ENCODE measurements at regions not wholly inside any gene's neighbourhood (a gene's known extent, or its start where the extent isn't known, plus 50 kb on each side); places are given as distances from the start of the nearest gene placed in this dataset.

DNA sequence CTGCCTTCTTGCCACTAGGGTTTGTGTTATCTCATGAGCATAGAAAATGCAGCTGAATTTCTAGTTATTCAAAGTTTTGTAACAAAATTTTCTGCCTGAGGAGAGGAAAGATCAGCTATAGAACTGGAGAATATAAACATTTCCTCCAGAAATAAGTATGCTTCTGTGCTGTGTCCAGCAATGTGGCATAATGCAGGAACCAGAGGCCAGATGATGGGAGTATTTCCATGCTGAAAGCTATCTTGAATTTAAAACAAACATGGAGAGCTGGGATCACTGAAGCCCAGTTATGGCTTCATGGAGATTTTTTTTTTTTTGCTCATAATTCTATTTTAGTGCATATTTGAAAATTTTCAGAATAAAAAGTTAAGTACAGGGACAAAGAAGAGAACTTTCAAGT lies 608.2 kb downstream of the SOX6 start:
- TF ChIP-seq, protein P1, sequence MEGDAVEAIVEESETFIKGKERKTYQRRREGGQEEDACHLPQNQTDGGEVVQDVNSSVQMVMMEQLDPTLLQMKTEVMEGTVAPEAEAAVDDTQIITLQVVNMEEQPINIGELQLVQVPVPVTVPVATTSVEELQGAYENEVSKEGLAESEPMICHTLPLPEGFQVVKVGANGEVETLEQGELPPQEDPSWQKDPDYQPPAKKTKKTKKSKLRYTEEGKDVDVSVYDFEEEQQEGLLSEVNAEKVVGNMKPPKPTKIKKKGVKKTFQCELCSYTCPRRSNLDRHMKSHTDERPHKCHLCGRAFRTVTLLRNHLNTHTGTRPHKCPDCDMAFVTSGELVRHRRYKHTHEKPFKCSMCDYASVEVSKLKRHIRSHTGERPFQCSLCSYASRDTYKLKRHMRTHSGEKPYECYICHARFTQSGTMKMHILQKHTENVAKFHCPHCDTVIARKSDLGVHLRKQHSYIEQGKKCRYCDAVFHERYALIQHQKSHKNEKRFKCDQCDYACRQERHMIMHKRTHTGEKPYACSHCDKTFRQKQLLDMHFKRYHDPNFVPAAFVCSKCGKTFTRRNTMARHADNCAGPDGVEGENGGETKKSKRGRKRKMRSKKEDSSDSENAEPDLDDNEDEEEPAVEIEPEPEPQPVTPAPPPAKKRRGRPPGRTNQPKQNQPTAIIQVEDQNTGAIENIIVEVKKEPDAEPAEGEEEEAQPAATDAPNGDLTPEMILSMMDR (IDR thresholded peaks at IDR 0.05): no peak
- ATAC-seq (ENCODE audit: low FRiP score): no peak
- no peak for DNase-seq (ENCODE audit: low spot score)

DNA sequence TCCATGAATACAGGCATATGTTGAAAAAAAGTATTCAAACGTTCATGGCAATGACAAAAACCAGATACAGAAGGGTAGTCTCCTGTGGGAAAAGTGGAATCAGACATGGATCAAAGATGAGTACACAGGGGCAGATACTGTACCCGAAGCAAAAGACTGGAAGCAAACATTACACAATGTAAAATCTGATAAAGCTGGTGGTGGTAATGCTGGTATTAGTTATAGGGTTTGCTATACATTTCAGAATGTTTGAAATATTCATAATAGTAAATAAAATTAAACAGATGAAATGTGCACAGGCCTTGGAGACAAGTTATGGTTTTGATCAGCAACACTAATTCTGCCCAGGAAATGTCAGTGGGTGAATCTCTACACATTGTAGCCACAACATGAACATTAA lies 607.6 kb downstream of the SOX6 start:
- ATAC-seq (ENCODE audit: low FRiP score) (no peak), DNase-seq (ENCODE audit: low spot score) (no peak)
- TF ChIP-seq, protein P1 (IDR thresholded peaks at IDR 0.05): no peak

DNA sequence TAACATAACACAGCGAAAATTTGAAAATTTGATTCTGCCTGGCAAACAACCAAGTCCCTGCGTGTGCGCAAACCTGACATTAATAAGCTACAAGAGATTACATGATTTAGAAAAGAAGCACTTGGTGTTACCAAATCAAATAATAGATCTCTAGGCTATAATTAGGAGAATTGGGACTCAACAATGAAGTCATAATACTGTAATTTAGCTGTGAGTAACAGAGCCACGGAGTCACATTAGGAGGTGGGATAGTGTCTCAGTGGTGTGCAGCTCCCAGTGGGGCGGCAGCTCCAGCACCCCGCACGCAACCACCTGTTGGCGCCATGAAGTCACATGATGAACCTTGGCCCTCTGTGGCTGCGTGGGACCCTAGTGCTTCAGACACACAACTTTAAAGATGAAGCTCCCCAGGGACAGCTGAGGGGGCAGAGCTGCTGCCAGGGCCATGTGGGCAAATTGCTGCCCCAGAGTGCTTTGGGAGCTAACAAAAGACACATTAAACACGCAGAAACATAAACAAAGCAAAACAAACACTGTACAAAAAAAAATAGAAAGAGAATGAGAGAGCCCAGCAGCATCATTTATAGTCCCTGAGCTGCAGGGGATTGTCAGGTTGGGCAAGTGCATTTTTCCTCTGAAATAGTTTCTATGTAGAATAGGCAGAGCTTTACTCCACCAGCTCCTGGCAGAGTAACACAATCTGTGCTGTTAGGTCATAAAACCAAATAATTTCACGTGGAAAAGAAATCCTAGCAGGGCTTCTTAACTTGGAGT lies 605.6 kb downstream of the SOX6 start:
- DNase-seq (ENCODE audit: low spot score) (no peak), ATAC-seq (ENCODE audit: low FRiP score) (no peak)
- TF ChIP-seq, protein P1 (IDR thresholded peaks at IDR 0.05): no peak

DNA sequence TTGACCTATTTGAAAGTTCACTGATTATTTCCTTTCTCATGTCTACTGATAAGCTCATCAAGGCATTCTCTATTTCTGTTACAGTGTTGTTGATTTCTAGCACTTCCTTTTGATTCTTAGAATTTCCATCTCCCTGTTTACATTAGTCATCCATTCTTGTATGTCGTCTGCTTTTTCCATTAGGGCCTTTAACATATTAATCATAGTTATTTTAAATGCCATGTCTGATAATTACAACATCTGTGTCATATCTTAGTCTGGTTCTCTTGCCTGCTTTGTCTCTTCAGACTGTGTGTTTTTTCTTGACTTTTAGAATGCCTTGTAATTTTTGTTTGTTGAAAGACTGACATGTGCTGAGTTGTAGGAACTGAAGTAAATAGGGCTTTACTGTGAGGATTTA lies 602.1 kb downstream of the SOX6 start:
- TF ChIP-seq, protein P1 (IDR thresholded peaks at IDR 0.05): no peak
- DNase-seq (ENCODE audit: low spot score): no peak
- no peak for ATAC-seq (ENCODE audit: low FRiP score)

DNA sequence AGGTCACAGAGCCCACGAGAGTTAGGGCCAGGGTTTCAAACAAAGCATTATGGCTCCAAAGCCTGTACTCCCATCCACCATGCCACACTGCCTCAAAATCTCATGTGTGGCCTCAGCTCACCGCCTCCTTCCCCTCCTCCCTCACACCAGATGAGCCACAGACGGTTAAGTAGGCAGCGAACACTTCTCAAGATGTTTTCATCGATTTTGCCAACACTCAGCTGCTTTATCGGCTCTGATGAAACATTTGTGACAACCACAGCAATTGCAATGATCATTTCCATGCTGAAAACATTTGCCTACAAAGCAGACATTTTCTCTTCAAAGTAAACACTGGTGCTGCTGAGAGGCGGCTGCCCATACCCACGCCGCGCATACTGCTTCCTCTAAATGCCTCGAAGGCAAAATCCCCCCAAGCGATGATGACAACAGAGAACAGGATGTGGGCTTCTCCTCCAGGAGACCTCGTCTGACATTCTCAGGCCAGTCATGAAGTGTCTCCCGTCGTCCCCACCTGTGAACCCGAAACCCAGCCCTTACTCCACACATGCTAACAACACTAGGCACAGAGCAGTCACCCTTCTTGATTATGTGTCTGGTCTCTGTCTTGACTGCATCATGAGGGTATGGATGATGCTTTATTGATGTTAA lies 599.2 kb downstream of the SOX6 start:
- DNase-seq (ENCODE audit: low spot score) (no peak), ATAC-seq (ENCODE audit: low FRiP score) (no peak)
- TF ChIP-seq, protein P1 (IDR thresholded peaks at IDR 0.05): no peak

DNA sequence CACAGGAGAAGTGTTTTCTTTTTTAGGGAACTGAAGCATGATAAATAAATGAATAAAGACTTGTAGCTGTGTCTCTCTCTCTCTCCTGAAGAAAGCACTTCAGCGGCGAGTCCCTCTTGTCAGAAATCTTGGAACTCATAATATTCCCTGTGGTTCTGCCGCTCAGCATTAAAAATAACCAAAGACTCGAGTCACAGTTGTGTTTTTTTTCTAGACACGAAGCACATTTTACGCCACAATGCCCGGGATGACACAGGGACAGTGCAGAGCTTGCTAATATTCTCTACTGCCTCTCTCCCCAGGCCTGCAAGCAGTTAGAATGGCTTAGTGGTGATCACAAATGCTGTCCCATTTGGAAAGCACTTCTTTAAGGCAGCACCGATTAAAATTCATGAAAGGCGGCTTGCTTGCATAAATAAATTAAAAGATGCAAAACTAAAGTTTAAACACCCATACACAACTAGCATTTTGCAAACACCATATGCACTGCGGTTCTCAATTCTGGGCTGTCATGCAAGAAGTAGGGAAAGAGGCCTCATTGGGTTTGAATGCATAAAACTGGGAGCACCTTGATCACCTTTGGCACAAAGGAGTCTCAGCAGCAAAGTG lies 597.4 kb downstream of the SOX6 start:
- TF ChIP-seq, protein P1 (IDR thresholded peaks at IDR 0.05): no peak
- DNase-seq (ENCODE audit: low spot score) (no peak), ATAC-seq (ENCODE audit: low FRiP score) (no peak)

Data from omental fat pad (tissue), 3 donors.